SK-N-SH (cell line): ENCODE measurements at regions not wholly inside any gene's neighbourhood (a gene's known extent, or its start where the extent isn't known, plus 50 kb on each side); places are given as distances from the start of the nearest gene placed in this dataset.
A peak's percentile ranks its signal among the peaks of the same experiment; 100 is the strongest.

Experiments used
- CTCF ChIA-PET: fragments of 300-600, 350-600 bp; formaldehyde crosslinking; extraction: SDS; loops from one replicate; lab custom pipeline; 2021; lab: Yijun Ruan, JAX
- POLR2A ChIA-PET: fragments of 350-600 bp; sonication (Branson Sonifier 250); formaldehyde crosslinking; extraction: SDS; loops from one replicate; lab custom pipeline; 2020; ENCODE audit warnings: antibody characterized with exemption, inconsistent platforms; lab: Yijun Ruan, JAX
- DNase-seq: peaks from one replicate; pipeline ENCODE4 v3.0.0; 2012
- H2AFZ ChIP-seq: fragments of 200-600 bp; sonication (generic); 2 replicates; pipeline ENCODE4 v1.8.1; 2016; ENCODE audit warnings: antibody characterized with exemption, mild to moderate bottlenecking, low read depth
- H3F3A ChIP-seq: fragments of 200-600 bp; sonication (generic); replicated peaks from 2 replicates; pipeline ENCODE3; 2016; ENCODE audit warnings: antibody characterized with exemption, mild to moderate bottlenecking; ENCODE audit not compliant: insufficient read depth
- H3K27ac ChIP-seq, 2 experiments: fragments of 200-500 bp in 1 of 2; fragments of 200-600 bp in 1 of 2; sonication (Bioruptor generic) in 1 of 2; sonication (generic), shearing (Covaris generic) in 1 of 2; 2 replicates each; pipeline versions ENCODE4 v1.5.1 to v1.6.1; 2014 to 2016; ENCODE audit warnings: low read depth in 2 of 2, inconsistent platforms in 1 of 2, low read length in 1 of 2, mild to moderate bottlenecking in 1 of 2, mixed read lengths in 1 of 2
- H3K27me3 ChIP-seq: fragments of 200-600 bp; sonication (generic), shearing (Covaris generic); 2 replicates; pipeline ENCODE4 v1.6.1; 2016; ENCODE audit warnings: mixed run types; ENCODE audit not compliant: insufficient read depth
- H3K36me3 ChIP-seq, 2 experiments: fragments of 200-500 bp in 1 of 2; fragments of 200-600 bp in 1 of 2; sonication (Bioruptor generic) in 1 of 2; sonication (generic) in 1 of 2; replicated peaks in 1 of 2; 2 replicates each; pipeline versions ENCODE3 to v1.5.1; 2014 to 2016; ENCODE audit warnings: low read length in 1 of 2, mild to moderate bottlenecking in 1 of 2; ENCODE audit not compliant: insufficient read depth in 2 of 2, control insufficient read depth in 1 of 2
- H3K4me1 ChIP-seq, 2 experiments: fragments of 200-500 bp in 1 of 2; fragments of 200-600 bp in 1 of 2; sonication (Bioruptor generic) in 1 of 2; sonication (generic), shearing (Covaris generic) in 1 of 2; 2 replicates each; pipeline versions ENCODE4 v1.5.1 to v1.6.1; 2014 to 2016; ENCODE audit warnings: low read depth in 1 of 2, low read length in 1 of 2, mixed run types in 1 of 2; ENCODE audit not compliant: insufficient read depth in 2 of 2, control insufficient read depth in 1 of 2
- H3K4me2 ChIP-seq: fragments of 200-600 bp; sonication (generic), shearing (Covaris generic); 2 replicates; pipeline ENCODE4 v1.6.1; 2017; ENCODE audit warnings: mixed run types
- H3K4me3 ChIP-seq, 2 experiments: fragments of 200-500 bp in 1 of 2; fragments of 200-600 bp in 1 of 2; sonication (Bioruptor generic) in 1 of 2; sonication (generic), shearing (Covaris generic) in 1 of 2; 2 replicates each; pipeline versions ENCODE4 v1.5.1 to v1.8.1; 2014 to 2016; ENCODE audit warnings: low read depth in 2 of 2, inconsistent platforms in 1 of 2, low read length in 1 of 2, mild to moderate bottlenecking in 1 of 2, mixed read lengths in 1 of 2, moderate library complexity in 1 of 2
- H3K79me2 ChIP-seq: fragments of 200-600 bp; sonication (generic); 2 replicates; pipeline ENCODE4 v1.8.1; 2017; ENCODE audit warnings: mild to moderate bottlenecking; ENCODE audit not compliant: insufficient read depth
- H3K9ac ChIP-seq: fragments of 200-600 bp; sonication (generic); 2 replicates; pipeline ENCODE4 v1.6.1; 2017; ENCODE audit warnings: mixed run types
- H3K9me2 ChIP-seq: fragments of 200-600 bp; sonication (generic); 2 replicates; pipeline ENCODE4 v1.6.1; 2017; ENCODE audit warnings: mixed run types
- H3K9me3 ChIP-seq: fragments of 200-600 bp; sonication (generic); 2 replicates; pipeline ENCODE4 v1.6.1; 2017; ENCODE audit warnings: mixed run types, mild to moderate bottlenecking, moderate library complexity
- H4K20me1 ChIP-seq: fragments of 200-600 bp; sonication (generic); 2 replicates; pipeline ENCODE4 v1.6.1; 2017; ENCODE audit warnings: mild to moderate bottlenecking, mixed run types; ENCODE audit not compliant: insufficient read depth
- CHD2 ChIP-seq: fragments of 150-350 bp; IDR thresholded peaks from 2 replicates; pipeline ENCODE4 v1.6.1; 2018; ENCODE audit warnings: low read length; ENCODE audit not compliant: partially characterized antibody
- CTCF ChIP-seq: fragments of 200-600 bp; sonication (generic); IDR thresholded peaks from 2 replicates; pipeline ENCODE4 v1.6.1; 2017; ENCODE audit warnings: antibody characterized with exemption, mild to moderate bottlenecking, moderate library complexity
- ELF1 ChIP-seq: IDR thresholded peaks from 2 replicates; pipeline ENCODE4 v1.4.0; 2012
- EP300 ChIP-seq, 2 experiments: IDR thresholded peaks; 2 replicates each; pipeline versions ENCODE4 v1.4.0 to v1.6.1; 2012; ENCODE audit warnings: borderline replicate concordance in 1 of 2, low read depth in 1 of 2, low read length in 1 of 2
- FOSL2 ChIP-seq: IDR thresholded peaks from 2 replicates; pipeline ENCODE4 v1.4.0; 2012; ENCODE audit warnings: low read depth, mild to moderate bottlenecking, moderate library complexity, borderline replicate concordance
- FOXM1 ChIP-seq: IDR thresholded peaks from 2 replicates; pipeline ENCODE4 v1.4.0; 2012; ENCODE audit warnings: low read depth, mild to moderate bottlenecking
- GATA2 ChIP-seq: sonication (generic); formaldehyde crosslinking; IDR thresholded peaks from 2 replicates; pipeline ENCODE4 v1.5.0; 2020; ENCODE audit warnings: mild to moderate bottlenecking, missing genetic modification reagents
- NFIC ChIP-seq: IDR thresholded peaks from 2 replicates; pipeline ENCODE4 v1.4.0; 2012; ENCODE audit warnings: borderline replicate concordance
- POLR2AphosphoS5 ChIP-seq: IDR thresholded peaks from 2 replicates; pipeline ENCODE4 v1.6.1; 2012; ENCODE audit warnings: low read depth, low read length
- RAD21 ChIP-seq: IDR thresholded peaks from 2 replicates; pipeline ENCODE4 v1.6.1; 2012; ENCODE audit warnings: mild to moderate bottlenecking, low read length
- SMC3 ChIP-seq: IDR thresholded peaks from 2 replicates; pipeline ENCODE4 v1.6.1; 2012; ENCODE audit warnings: low read depth, low read length, improper control_type of control experiment
- USF2 ChIP-seq: fragments of 150-350 bp; IDR thresholded peaks from 2 replicates; pipeline ENCODE4 v1.6.1; 2017; ENCODE audit warnings: antibody characterized with exemption, low read length, low read depth, borderline replicate concordance
- YY1 ChIP-seq: IDR thresholded peaks from 2 replicates; pipeline ENCODE4 v1.4.0; 2012; ENCODE audit warnings: low read depth, mild to moderate bottlenecking
- ZBTB33 ChIP-seq: IDR thresholded peaks from 2 replicates; pipeline ENCODE4 v1.4.0; 2012; ENCODE audit warnings: low read depth, borderline replicate concordance
- WGBS: methylation state at CpG from one replicate; pipeline ENCODE4 v1.1.6; 2017; ENCODE audit warnings: low lambda C conversion rate; 5-methylcytosine and 5-hydroxymethylcytosine counted together

- no peak for TF ChIP-seq ZBTB33
- TF ChIP-seq USF2, result no peak
- no peak for TF ChIP-seq FOSL2
These were observed 382.2 kb downstream of the CCER1 start (continued) for GRCh38 chr12:90572778-90573177.

GRCh38 chr12:90569685-90570084, 385.3 kb downstream of the CCER1 start:
- ChIA-PET POLR2A (no interaction called here), CTCF (interaction anchor here (1.2 to 1.3 kb wide), 2 partner anchors 33 to 678 kb away, joined by 3 read pairs; no protein-coding TSS in a partner anchor)
- Histone ChIP-seq H3K27me3 (no peaks in the 10 kb centered on the region), H3K9ac (no peak overlapping the region), H3K79me2 (no peaks in the 10 kb centered on the region), H3K4me3 (no peak overlapping the region), H3K4me1 (no peaks in the 10 kb centered on the region), H3K4me2 (no peak overlapping the region), H2AFZ (no peak overlapping the region), H3K9me3 (no peaks in the 10 kb centered on the region), H3K27ac (no peak overlapping the region), H3F3A (no peaks in the 10 kb centered on the region), H3K9me2 (no peaks in the 10 kb centered on the region), H4K20me1 (no peaks in the 10 kb centered on the region), H3K36me3 (no peaks in the 10 kb centered on the region)
- TF ChIP-seq FOXM1, result no peak
- peak; percentile 69 for TF ChIP-seq GATA2
- TF ChIP-seq ELF1, result no peak
- no peak for TF ChIP-seq USF2
- TF ChIP-seq SMC3, result no peak
- no peak for TF ChIP-seq POLR2AphosphoS5
- no peak for TF ChIP-seq CHD2
- no peak for TF ChIP-seq YY1
- TF ChIP-seq CTCF, result no peak
- TF ChIP-seq NFIC, result no peak
- TF ChIP-seq RAD21, result no peak
- peak in 1 of 2 experiments; percentile 41; a peak in 1 of 4 replicates for TF ChIP-seq EP300 (IDR thresholded peaks at IDR 0.05; ENCODE audit: borderline replicate concordance in 1 of 2, low read depth in 1 of 2, low read length in 1 of 2)
- 11% methylated on average over 1 of the region's 1 CpG for WGBS
- DNase-seq, result no peak
